LNCAP (cell line): ENCODE measurements at regions not wholly inside any gene's neighbourhood (a gene's known extent, or its start where the extent isn't known, plus 50 kb on each side); places are given as distances from the start of the nearest gene placed in this dataset.

ENCODE experiments used
- TF ChIP-seq, protein P1 (sequence below): fragments of 450-650 bp; IDR thresholded peaks from 2 replicates; pipeline ENCODE4 v1.5.1; 2017; ENCODE audit warnings: mild to moderate bottlenecking

DNA sequence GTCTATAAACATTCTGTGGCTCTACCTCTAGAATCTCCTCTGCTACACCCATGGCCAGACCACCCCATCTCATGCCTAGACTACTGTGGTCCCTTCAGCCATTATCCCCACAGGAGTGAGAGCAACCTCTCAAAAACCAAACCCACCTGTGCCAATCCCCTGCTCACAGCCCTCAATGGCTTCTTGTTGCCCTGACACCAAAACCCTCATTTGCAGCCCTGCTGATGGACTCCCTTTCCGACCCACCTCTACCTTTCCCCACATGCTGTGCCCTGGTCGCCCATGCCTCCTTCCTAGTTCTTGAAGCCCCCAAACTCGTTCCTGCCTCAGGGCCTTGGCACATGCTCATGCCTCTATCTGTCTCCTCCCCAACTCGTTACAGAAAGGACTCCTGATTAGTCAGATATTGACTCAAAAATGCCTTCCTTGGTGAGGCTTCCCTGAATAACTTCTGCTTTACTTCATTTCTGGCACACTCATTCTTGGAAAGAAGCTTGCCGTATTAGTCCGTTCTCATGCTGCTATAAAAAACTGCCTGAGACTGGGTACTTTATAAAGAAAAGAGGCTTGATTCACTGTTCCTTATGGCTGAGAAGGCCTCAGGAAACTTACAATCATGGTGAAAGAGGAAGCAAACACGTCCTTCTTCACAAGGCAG lies 104.2 kb downstream of the TEX36 start:
- TF ChIP-seq, protein P1, sequence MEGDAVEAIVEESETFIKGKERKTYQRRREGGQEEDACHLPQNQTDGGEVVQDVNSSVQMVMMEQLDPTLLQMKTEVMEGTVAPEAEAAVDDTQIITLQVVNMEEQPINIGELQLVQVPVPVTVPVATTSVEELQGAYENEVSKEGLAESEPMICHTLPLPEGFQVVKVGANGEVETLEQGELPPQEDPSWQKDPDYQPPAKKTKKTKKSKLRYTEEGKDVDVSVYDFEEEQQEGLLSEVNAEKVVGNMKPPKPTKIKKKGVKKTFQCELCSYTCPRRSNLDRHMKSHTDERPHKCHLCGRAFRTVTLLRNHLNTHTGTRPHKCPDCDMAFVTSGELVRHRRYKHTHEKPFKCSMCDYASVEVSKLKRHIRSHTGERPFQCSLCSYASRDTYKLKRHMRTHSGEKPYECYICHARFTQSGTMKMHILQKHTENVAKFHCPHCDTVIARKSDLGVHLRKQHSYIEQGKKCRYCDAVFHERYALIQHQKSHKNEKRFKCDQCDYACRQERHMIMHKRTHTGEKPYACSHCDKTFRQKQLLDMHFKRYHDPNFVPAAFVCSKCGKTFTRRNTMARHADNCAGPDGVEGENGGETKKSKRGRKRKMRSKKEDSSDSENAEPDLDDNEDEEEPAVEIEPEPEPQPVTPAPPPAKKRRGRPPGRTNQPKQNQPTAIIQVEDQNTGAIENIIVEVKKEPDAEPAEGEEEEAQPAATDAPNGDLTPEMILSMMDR: no peak

DNA sequence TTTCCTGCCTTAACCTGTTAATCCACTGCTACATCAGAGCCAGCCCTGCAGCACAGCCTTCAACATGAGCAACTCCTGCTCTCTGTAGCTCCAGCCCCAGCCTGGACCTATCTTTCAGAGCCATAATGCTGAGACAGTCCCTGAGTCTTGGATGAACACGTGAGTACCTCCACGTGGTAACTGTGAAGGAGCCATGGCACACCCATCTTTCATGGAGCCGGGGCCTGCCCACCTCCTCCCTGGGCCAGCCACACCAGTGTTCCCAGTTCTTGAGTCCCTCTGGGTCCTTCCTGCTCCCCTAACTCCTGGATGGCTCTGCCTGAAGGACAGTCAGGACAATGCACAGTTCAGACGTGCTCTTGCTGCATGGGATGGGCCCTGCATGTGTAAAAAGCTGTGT lies 107.1 kb downstream of the TEX36 start:
- TF ChIP-seq, protein P1: no peak

DNA sequence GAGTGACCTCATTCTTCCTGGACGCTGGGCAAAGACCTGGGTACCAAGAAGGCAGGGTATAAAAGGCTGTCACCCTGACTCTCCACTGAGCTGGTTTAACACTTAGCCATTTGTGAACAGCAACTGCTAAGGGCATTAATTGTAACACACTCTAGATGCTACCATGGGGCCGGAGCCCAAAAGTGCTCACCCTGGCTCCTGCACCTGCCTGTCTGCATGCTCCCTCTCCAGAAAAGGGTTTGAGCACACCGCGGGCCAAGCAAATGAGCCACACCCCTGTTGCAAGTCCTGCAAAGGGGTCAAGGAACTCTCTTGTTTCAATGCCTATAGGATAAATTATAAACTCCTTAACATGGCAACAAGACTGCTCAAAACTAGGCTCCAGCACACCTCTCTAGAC lies 114.8 kb downstream of the TEX36 start:
- TF ChIP-seq, protein P1: no peak

DNA sequence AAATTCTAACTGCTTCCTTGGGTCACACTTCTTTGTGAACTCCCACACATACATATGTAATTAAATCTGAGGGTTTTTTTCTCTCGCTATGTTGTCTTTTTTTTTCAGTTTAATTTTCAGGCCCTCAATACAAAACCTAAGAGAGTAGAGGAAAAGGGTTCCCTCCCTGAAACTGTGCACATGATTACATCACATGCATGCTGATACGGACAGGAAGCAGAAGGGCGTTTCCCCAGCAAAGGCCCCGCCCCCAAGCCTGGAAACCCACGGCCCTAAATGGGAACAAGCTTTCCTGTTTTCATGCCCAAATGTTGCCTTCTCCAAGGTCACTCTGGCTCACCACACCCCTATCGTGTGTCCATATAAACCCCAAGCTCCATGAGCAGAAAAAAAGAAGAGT lies 115.4 kb downstream of the TEX36 start:
- TF ChIP-seq, protein P1: no peak

DNA sequence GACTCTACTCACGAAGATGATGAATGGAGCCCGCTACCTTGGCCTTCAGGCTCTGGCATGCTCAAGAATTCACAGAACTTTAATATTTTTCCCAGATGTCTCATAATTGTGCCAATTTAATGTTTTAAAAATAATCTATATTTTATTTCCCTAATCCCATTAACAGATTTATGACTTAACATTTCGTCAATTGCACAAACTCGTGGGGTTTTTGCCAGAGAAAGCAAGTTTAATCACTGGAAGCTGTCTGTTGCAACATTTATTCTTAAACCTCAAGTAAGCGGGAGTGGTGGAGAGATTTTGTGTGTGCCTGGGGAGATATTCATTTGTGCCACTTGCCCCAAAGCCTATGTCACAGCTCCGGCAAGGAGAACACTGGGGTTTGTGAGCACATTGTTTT lies 117.9 kb downstream of the TEX36 start:
- TF ChIP-seq, protein P1: no peak

DNA sequence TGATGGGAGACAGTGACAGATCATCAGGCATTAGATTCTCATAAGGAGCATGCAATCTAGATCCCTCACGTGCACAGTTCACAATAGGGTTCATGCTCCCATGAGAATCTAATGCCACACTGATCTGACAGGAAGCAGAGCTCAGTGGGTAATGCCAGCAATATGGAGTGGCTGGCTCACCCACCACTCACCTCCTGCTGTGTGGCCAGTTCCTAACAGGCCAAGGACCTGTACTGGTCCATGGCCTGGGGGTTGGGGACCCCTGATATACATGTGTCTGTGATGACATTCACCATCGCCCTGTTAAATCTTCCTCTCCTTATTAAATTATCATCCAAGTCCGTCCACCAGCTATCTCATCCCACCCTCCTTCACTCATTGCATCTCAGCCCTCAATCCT lies 118.4 kb downstream of the TEX36 start:
- TF ChIP-seq, protein P1: no peak

DNA sequence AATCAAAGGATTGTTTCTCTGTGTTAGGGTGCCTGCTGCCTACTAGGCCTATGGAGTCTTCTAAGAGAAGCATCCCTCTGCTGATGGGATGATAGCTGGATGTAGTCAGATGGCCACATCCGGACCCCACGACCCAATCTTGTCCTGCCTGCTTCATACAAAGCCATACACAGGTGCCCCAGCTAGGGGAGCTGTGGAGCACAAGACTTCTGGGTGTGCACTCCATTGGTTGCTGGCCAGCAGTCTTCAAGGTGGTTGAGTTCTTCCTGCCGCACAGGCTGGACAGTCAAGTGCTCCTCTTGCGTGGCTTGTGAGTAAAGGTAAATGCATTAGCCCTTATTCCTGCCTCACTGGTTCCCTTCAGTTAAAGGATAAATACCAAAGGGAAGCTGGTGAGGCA lies 120.2 kb downstream of the TEX36 start:
- TF ChIP-seq, protein P1: no peak

DNA sequence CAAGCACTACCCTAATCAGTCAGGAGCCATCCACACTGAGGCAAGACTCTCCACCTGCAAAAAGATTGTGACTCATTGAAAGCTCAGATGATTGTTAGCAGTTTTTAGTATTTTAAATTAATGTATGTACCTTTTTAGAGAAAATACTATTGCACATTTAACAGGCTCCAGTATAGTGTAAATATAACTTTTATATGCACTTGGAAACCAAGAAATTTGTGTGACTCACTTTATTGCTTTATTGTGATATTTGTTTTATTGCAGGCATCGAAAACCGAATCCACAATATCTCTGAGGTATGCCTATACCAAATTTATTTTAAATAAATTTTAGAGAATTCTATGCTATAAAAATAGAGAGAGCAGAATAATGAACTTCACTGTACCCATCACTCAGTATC lies 122.0 kb downstream of the TEX36 start:
- TF ChIP-seq, protein P1: no peak
